ENCODE measurements at regions not wholly inside any gene's neighbourhood (a gene's known extent, or its start where the extent isn't known, plus 50 kb on each side); places are given as distances from the start of the nearest gene placed in this dataset.

DNA sequence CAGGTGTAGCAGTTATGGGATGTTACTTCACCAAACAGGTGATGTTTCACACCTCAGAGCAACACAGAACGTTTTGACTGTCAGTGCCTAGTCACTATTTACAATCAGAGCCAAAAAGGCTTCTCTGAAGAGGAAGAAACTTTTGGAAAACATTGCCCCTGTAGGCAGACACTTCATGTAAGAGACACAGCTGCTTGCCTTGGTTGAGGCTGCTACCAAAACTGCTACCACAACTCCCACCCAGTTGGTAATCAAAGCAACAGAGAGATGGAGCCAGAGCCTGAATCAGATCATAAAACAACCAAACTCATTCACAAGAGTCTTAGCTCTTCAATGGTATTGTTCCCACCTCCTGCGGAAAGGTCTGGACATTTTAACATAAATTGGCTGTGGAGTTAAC is 61.0 kb downstream of the CTSL start:
- no peak for ATAC-seq
- H3K4me2 ChIP-seq (ENCODE audit: insufficient read depth, low read length): no peak overlapping the region
- no peaks in the 10 kb centered on the region for H4K20me1 ChIP-seq (replicated peaks; ENCODE audit: control insufficient read depth, insufficient read depth, low read length)
- no peak overlapping the region for H3K27ac ChIP-seq (ENCODE audit: extremely low read depth, low read depth, low read length)
- no peaks in the 10 kb centered on the region for H3K27me3 ChIP-seq (ENCODE audit: control insufficient read depth in 2 of 2, insufficient read depth in 2 of 2, low read length in 2 of 2)
- H3K4me1 ChIP-seq (replicated peaks in 1 of 2; ENCODE audit: control insufficient read depth in 2 of 2, insufficient read depth in 2 of 2, low read length in 2 of 2): peaks cover 9 to 50% of the 10 kb centered on the region in 2 experiments; a peak in 4 of 5 replicates
- in situ Hi-C loops (cut with MboI): no loop called here
- FAIRE-seq: peak; percentile 56
- peak overlapping the region; percentile 57 for H2AFZ ChIP-seq (ENCODE audit: low read depth, low read length)
- H3K9me1 ChIP-seq (ENCODE audit: control insufficient read depth, insufficient read depth, low read length): no peaks in the 10 kb centered on the region
- BruUV-seq (replicated peaks): no TSS peak
- CTCF ChIA-PET (ENCODE audit: low intra/inter-chr PET ratio): no interaction called here
- no peaks in the 10 kb centered on the region for H3K36me3 ChIP-seq (ENCODE audit: control insufficient read depth, insufficient read depth, low read length)
- 53% methylated on average over 2 of the region's 2 CpGs for WGBS (ENCODE audit: insufficient coverage, low coverage, missing lambda C conversion rate)
- POLR2A ChIA-PET: no interaction called here
- TF ChIP-seq ZNF146 (CRISPR knock-in tag; IDR thresholded peaks at IDR 0.05; ENCODE audit: unreplicated experiment) (no peak), SMAD3 (CRISPR knock-in tag; conservative IDR thresholded peaks at IDR 0.05) (no peak), RBM17 (IDR thresholded peaks at IDR 0.05; ENCODE audit: borderline replicate concordance, low read depth, low read length) (no peak), TAF15 (IDR thresholded peaks at IDR 0.05; ENCODE audit: low read depth, low read length) (no peak), RBM14 (IDR thresholded peaks at IDR 0.05; ENCODE audit: borderline replicate concordance, insufficient read depth, low read depth, low read length) (no peak), HCFC1 (IDR thresholded peaks at IDR 0.05; ENCODE audit: low read depth, low read length) (no peak), HDAC1 (IDR thresholded peaks at IDR 0.05) (no peak)
- TF ChIP-seq, protein P1, sequence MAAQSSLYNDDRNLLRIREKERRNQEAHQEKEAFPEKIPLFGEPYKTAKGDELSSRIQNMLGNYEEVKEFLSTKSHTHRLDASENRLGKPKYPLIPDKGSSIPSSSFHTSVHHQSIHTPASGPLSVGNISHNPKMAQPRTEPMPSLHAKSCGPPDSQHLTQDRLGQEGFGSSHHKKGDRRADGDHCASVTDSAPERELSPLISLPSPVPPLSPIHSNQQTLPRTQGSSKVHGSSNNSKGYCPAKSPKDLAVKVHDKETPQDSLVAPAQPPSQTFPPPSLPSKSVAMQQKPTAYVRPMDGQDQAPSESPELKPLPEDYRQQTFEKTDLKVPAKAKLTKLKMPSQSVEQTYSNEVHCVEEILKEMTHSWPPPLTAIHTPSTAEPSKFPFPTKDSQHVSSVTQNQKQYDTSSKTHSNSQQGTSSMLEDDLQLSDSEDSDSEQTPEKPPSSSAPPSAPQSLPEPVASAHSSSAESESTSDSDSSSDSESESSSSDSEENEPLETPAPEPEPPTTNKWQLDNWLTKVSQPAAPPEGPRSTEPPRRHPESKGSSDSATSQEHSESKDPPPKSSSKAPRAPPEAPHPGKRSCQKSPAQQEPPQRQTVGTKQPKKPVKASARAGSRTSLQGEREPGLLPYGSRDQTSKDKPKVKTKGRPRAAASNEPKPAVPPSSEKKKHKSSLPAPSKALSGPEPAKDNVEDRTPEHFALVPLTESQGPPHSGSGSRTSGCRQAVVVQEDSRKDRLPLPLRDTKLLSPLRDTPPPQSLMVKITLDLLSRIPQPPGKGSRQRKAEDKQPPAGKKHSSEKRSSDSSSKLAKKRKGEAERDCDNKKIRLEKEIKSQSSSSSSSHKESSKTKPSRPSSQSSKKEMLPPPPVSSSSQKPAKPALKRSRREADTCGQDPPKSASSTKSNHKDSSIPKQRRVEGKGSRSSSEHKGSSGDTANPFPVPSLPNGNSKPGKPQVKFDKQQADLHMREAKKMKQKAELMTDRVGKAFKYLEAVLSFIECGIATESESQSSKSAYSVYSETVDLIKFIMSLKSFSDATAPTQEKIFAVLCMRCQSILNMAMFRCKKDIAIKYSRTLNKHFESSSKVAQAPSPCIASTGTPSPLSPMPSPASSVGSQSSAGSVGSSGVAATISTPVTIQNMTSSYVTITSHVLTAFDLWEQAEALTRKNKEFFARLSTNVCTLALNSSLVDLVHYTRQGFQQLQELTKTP (IDR thresholded peaks at IDR 0.05; ENCODE audit: low read depth in 1 of 2, partially characterized antibody in 2 of 2): no peak
- TF ChIP-seq, protein P2, sequence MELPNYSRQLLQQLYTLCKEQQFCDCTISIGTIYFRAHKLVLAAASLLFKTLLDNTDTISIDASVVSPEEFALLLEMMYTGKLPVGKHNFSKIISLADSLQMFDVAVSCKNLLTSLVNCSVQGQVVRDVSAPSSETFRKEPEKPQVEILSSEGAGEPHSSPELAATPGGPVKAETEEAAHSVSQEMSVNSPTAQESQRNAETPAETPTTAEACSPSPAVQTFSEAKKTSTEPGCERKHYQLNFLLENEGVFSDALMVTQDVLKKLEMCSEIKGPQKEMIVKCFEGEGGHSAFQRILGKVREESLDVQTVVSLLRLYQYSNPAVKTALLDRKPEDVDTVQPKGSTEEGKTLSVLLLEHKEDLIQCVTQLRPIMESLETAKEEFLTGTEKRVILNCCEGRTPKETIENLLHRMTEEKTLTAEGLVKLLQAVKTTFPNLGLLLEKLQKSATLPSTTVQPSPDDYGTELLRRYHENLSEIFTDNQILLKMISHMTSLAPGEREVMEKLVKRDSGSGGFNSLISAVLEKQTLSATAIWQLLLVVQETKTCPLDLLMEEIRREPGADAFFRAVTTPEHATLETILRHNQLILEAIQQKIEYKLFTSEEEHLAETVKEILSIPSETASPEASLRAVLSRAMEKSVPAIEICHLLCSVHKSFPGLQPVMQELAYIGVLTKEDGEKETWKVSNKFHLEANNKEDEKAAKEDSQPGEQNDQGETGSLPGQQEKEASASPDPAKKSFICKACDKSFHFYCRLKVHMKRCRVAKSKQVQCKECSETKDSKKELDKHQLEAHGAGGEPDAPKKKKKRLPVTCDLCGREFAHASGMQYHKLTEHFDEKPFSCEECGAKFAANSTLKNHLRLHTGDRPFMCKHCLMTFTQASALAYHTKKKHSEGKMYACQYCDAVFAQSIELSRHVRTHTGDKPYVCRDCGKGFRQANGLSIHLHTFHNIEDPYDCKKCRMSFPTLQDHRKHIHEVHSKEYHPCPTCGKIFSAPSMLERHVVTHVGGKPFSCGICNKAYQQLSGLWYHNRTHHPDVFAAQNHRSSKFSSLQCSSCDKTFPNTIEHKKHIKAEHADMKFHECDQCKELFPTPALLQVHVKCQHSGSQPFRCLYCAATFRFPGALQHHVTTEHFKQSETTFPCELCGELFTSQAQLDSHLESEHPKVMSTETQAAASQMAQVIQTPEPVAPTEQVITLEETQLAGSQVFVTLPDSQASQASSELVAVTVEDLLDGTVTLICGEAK (IDR thresholded peaks at IDR 0.05): no peak
- TF ChIP-seq, protein P2 (CRISPR knock-in tag; IDR thresholded peaks at IDR 0.05): no peak
- no peaks in the 10 kb centered on the region for H3K9me3 ChIP-seq (replicated peaks; ENCODE audit: control insufficient read depth, insufficient read depth, low read depth, low read length)
- H3K4me3 ChIP-seq: no peak overlapping the region
- no peak overlapping the region for H3K9ac ChIP-seq (ENCODE audit: insufficient read depth in 1 of 2, low read depth in 2 of 2, low read length in 2 of 2)
- intact Hi-C loops (cut with micrococcal nuclease): no loop called here
- no peak for DNase-seq (ENCODE audit: extremely low read depth in 1 of 4, low spot score in 3 of 4)
- no peaks in the 10 kb centered on the region for H3K79me2 ChIP-seq (ENCODE audit: control insufficient read depth, insufficient read depth, low read length)
